PC-9 (cell line): ENCODE measurements at regions not wholly inside any gene's neighbourhood (a gene's known extent, or its start where the extent isn't known, plus 50 kb on each side); places are given as distances from the start of the nearest gene placed in this dataset.

Source experiments
- BruUV-seq: library from RNA; stranded (reverse); fragments of 400-500 nt; replicated peaks from 2 replicates; lab custom pipeline; 2021; lab: Mats Ljungman, UMichigan
- CTCF ChIA-PET: fragments of 300-600 bp; sonication (Branson Sonifier 250); formaldehyde crosslinking; loops from one replicate; lab custom pipeline; 2022; ENCODE audit warnings: antibody characterized with exemption; lab: Charles Lee
- POLR2A ChIA-PET: fragments of 300-600 bp; sonication (Branson Sonifier 250); formaldehyde crosslinking; loops from one replicate; lab custom pipeline; 2022; ENCODE audit warnings: antibody characterized with exemption; ENCODE audit not compliant: unreplicated experiment; lab: Charles Lee
- DNase-seq, 2 experiments: peaks; one replicate each; pipeline versions ENCODE4 v3.0.0 to v3.0.0-alpha.2; 2015 to 2022; ENCODE audit warnings: mixed read lengths in 1 of 2
- H2AFZ ChIP-seq: fragments of 200-600 bp; sonication (generic); 2 replicates; pipeline ENCODE4 v1.8.1; 2017; ENCODE audit warnings: antibody characterized with exemption
- H3F3A ChIP-seq: fragments of 200-600 bp; sonication (generic); 2 replicates; pipeline ENCODE4 v1.8.1; 2017; ENCODE audit warnings: antibody characterized with exemption, mild to moderate bottlenecking, low read depth; ENCODE audit not compliant: insufficient read depth
- H3K27ac ChIP-seq: fragments of 200-600 bp; sonication (generic); 2 replicates; pipeline ENCODE4 v1.6.1; 2016; ENCODE audit warnings: mixed run types
- H3K27me3 ChIP-seq: fragments of 200-600 bp; sonication (generic); 2 replicates; pipeline ENCODE4 v1.6.1; 2016; ENCODE audit warnings: low read depth, mixed run types; ENCODE audit not compliant: insufficient read depth
- H3K36me3 ChIP-seq: fragments of 200-600 bp; sonication (generic); 2 replicates; pipeline ENCODE4 v1.6.1; 2016; ENCODE audit warnings: low read depth, mixed run types
- H3K4me1 ChIP-seq: fragments of 200-600 bp; sonication (generic); replicated peaks from 2 replicates; pipeline ENCODE4 v1.6.1; 2016; ENCODE audit warnings: mixed run types; ENCODE audit not compliant: insufficient read depth
- H3K4me2 ChIP-seq: fragments of 200-600 bp; sonication (generic); 2 replicates; pipeline ENCODE4 v1.6.1; 2017; ENCODE audit warnings: mixed run types
- H3K4me3 ChIP-seq: fragments of 200-600 bp; sonication (generic); 2 replicates; pipeline ENCODE4 v1.6.1; 2016; ENCODE audit warnings: mixed run types
- H3K79me2 ChIP-seq: fragments of 200-600 bp; sonication (generic); 2 replicates; pipeline ENCODE4 v1.6.1; 2017; ENCODE audit warnings: low read depth, mixed run types
- H3K9me2 ChIP-seq: fragments of 200-600 bp; sonication (generic); 2 replicates; pipeline ENCODE4 v1.8.1; 2017; ENCODE audit warnings: mild to moderate bottlenecking; ENCODE audit not compliant: insufficient read depth
- H3K9me3 ChIP-seq: fragments of 200-600 bp; sonication (generic); 2 replicates; pipeline ENCODE4 v1.8.1; 2016; ENCODE audit warnings: low read depth; ENCODE audit not compliant: insufficient read depth
- H4K20me1 ChIP-seq: fragments of 200-600 bp; sonication (generic); 2 replicates; pipeline ENCODE4 v1.8.1; 2017; ENCODE audit not compliant: insufficient read depth
- CTCF ChIP-seq: fragments of 200-600 bp; sonication (generic); conservative IDR thresholded peaks from 2 replicates; pipeline ENCODE4 v1.6.1; 2017; ENCODE audit warnings: mixed run types, antibody characterized with exemption, mild to moderate bottlenecking, moderate library complexity
- EZH2 ChIP-seq: fragments of 200-600 bp; sonication (generic); IDR thresholded peaks from 2 replicates; pipeline ENCODE4 v1.8.0; 2017; ENCODE audit warnings: antibody characterized with exemption, low read depth
- intact Hi-C: fragments of 100-400 bp; cut with micrococcal nuclease; formaldehyde crosslinking; loops from one replicate; pipeline ENCODE4 v1.10.0; 2022; ENCODE audit not compliant: unreplicated experiment

GRCh38 chr4:111952688-111953087 is 192.6 kb upstream of the FAM241A start:
- H4K20me1 ChIP-seq = no peaks in the 10 kb centered on the region
- TF ChIP-seq EZH2 = no peak
- no peak for TF ChIP-seq CTCF
- no peaks in the 10 kb centered on the region for H3K4me1 ChIP-seq
- no peak overlapping the region for H3K4me3 ChIP-seq
- CTCF ChIA-PET = no interaction called here
- H3K4me2 ChIP-seq = no peak overlapping the region
- no peak overlapping the region for H2AFZ ChIP-seq
- intact Hi-C loops = no loop called here
- BruUV-seq = no TSS peak
- no peaks in the 10 kb centered on the region for H3K9me2 ChIP-seq
- POLR2A ChIA-PET = no interaction called here
- no peaks in the 10 kb centered on the region for H3K36me3 ChIP-seq
- no peaks in the 10 kb centered on the region for H3F3A ChIP-seq
- no peaks in the 10 kb centered on the region for H3K9me3 ChIP-seq
- no peak for DNase-seq
- H3K27me3 ChIP-seq = no peaks in the 10 kb centered on the region
- H3K27ac ChIP-seq = no peak overlapping the region
- no peaks in the 10 kb centered on the region for H3K79me2 ChIP-seq

DNA sequence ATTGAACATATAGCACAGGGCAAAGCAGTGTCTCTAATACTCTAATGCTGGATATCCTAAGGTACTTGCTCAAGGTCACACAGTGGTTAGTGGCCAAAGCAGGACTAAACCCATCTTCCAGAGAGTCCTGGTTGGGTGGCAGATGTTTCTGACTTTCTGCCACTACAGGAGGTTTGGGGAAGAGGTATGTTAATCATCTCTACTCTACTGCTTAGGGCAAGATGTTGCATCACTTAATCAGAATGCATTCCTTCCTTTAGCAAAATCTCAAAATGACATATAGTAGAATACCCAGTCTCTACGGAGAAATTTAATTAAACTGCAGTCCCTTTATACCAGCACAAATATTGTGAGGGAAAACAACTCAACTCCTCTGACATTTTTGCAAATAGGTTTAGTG is 190.7 kb upstream of the FAM241A start:
- no peak overlapping the region for H3K4me2 ChIP-seq
- no peak overlapping the region for H3K4me3 ChIP-seq
- H2AFZ ChIP-seq = no peak overlapping the region
- no peaks in the 10 kb centered on the region for H3F3A ChIP-seq
- no TSS peak for BruUV-seq
- H3K36me3 ChIP-seq = no peaks in the 10 kb centered on the region
- H4K20me1 ChIP-seq = no peaks in the 10 kb centered on the region
- no peak overlapping the region for H3K27ac ChIP-seq
- intact Hi-C loops = no loop called here
- ChIA-PET POLR2A (no interaction called here), CTCF (no interaction called here)
- peaks cover 9% of the 10 kb centered on the region for H3K4me1 ChIP-seq
- H3K27me3 ChIP-seq = no peaks in the 10 kb centered on the region
- H3K9me3 ChIP-seq = no peaks in the 10 kb centered on the region; the same call in 1 of the 2 replicates
- TF ChIP-seq CTCF (no peak), EZH2 (no peak)
- no peaks in the 10 kb centered on the region for H3K9me2 ChIP-seq
- no peaks in the 10 kb centered on the region for H3K79me2 ChIP-seq
- no peak for DNase-seq

DNA sequence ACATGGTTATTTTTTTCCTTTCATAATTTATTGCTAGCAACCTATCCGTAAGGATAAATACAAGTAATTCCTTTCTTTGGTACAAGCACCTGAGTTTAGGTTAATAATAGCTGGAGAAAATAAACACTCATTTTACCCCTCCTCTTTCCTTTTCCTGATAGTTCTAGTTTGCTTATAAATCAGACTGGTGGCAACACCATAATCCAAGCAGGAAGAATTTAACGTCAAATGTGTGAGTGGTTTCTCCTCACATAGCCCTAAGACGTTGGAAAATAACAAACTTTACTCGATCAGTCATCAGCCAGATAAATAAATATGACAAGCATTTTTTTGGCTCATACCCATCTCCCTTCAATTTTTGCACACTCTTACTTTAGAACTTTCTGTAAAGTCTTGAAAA is 190.3 kb upstream of the FAM241A start:
- no peak for DNase-seq
- no TSS peak for BruUV-seq

More for the DNA sequence above, 190.3 kb upstream of the FAM241A start:
- intact Hi-C loops = no loop called here
- H3K36me3 ChIP-seq = no peaks in the 10 kb centered on the region
- no peaks in the 10 kb centered on the region for H3K9me2 ChIP-seq
- CTCF ChIA-PET = no interaction called here
- H3K4me1 ChIP-seq = peaks cover 13% of the 10 kb centered on the region
- no peaks in the 10 kb centered on the region for H3F3A ChIP-seq
- POLR2A ChIA-PET = no interaction called here
- H3K4me3 ChIP-seq = no peak overlapping the region
- H2AFZ ChIP-seq = no peak overlapping the region
- no peaks in the 10 kb centered on the region for H3K27me3 ChIP-seq
- H3K4me2 ChIP-seq = no peak overlapping the region
- TF ChIP-seq EZH2 (no peak), CTCF (no peak)
- no peaks in the 10 kb centered on the region for H3K79me2 ChIP-seq
- H4K20me1 ChIP-seq = no peaks in the 10 kb centered on the region
- no peak overlapping the region for H3K27ac ChIP-seq
- H3K9me3 ChIP-seq = no peaks in the 10 kb centered on the region; the same call in 1 of the 2 replicates
